ENCODE measurements at regions not wholly inside any gene's neighbourhood (a gene's known extent, or its start where the extent isn't known, plus 50 kb on each side); places are given as distances from the start of the nearest gene placed in this dataset.

DNA sequence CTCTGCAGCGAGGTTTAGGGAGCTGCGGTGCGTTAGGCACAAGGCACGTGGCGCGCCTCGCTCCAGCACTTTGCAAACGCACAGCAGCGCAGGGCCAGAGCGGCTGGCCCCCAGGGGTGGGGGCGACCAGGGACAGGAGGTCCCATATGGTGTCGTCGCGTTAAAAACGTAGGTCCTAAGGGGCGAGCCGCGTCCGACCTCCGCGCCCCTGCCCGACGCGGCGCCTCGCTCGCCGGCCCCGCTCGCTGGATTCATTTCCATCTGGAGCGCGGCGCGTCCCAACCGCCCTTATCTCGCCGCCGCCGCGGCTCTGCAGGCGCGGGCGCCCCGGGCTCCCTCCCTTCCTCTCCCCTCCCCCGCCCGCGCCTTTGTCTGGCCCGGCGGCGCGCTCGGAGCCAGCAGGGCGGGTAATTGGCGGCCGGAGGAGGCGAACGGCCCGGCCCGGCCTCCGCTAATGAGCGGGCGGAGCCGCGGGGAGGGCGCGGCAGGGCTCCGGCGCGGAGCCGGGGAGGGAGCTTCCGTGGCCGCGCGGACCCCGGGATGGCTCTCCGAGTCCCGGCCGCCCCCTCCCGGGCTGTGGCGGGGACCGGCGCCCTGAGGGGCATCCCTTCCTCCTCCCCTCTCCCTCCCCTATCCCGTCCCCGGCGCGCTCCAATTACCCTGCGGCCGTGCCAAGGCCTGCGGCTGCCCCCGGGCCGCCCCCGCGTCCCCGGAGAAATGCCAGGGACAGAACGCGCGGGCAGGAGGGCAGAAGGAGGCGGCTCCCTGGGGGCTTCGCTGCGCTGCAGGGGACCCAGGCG, 409.0 kb downstream of the BCOR start (continued):
- TF ChIP-seq ETV6 (IDR thresholded peaks at IDR 0.05; ENCODE audit: borderline replicate concordance in 1 of 2, low read depth in 2 of 2, low read length in 1 of 2) (no peak), ETV6 (CRISPR knock-in tag; IDR thresholded peaks at IDR 0.05; ENCODE audit: borderline replicate concordance) (peak; percentile 38; the same call in 1 of the 2 replicates), RFX7 (CRISPR knock-in tag; IDR thresholded peaks at IDR 0.05) (no peak), SMAD3 (CRISPR knock-in tag; conservative IDR thresholded peaks at IDR 0.05) (no peak), RNF2 (IDR thresholded peaks at IDR 0.05) (peak; percentile 64; the same call in 1 of the 2 replicates), SAFB2 (IDR thresholded peaks at IDR 0.05; ENCODE audit: borderline replicate concordance, low read depth, low read length, severe bottlenecking) (no peak), SRSF7 (optimal IDR thresholded peaks at IDR 0.05; ENCODE audit: low read depth, low read length) (no peak), MTA3 (IDR thresholded peaks at IDR 0.05; ENCODE audit: borderline replicate concordance) (peak; percentile 74; the same call in 1 of the 2 replicates), KLF6 (CRISPR knock-in tag; IDR thresholded peaks at IDR 0.05; ENCODE audit: borderline replicate concordance) (no peak), RBM14 (IDR thresholded peaks at IDR 0.05; ENCODE audit: borderline replicate concordance, insufficient read depth, low read depth, low read length) (no peak), CCNT2 (IDR thresholded peaks at IDR 0.05; ENCODE audit: borderline replicate concordance, extremely low read depth, insufficient read length, low read depth, low read length) (peak; percentile 89), SAFB (IDR thresholded peaks at IDR 0.05; ENCODE audit: borderline replicate concordance, low read depth, low read length) (no peak), JUNB (CRISPR knock-in tag; conservative IDR thresholded peaks at IDR 0.05) (no peak), ZFP36 (IDR thresholded peaks at IDR 0.05; ENCODE audit: low read depth, low read length, partially characterized antibody) (no peak), HNRNPK (IDR thresholded peaks at IDR 0.05; ENCODE audit: low read depth, low read length, poor library complexity, severe bottlenecking) (no peak), HOXB6 (CRISPR knock-in tag; IDR thresholded peaks at IDR 0.05; ENCODE audit: borderline replicate concordance) (no peak), ZNF282 (CRISPR knock-in tag; IDR thresholded peaks at IDR 0.05) (no peak)
- TF ChIP-seq, protein P1, sequence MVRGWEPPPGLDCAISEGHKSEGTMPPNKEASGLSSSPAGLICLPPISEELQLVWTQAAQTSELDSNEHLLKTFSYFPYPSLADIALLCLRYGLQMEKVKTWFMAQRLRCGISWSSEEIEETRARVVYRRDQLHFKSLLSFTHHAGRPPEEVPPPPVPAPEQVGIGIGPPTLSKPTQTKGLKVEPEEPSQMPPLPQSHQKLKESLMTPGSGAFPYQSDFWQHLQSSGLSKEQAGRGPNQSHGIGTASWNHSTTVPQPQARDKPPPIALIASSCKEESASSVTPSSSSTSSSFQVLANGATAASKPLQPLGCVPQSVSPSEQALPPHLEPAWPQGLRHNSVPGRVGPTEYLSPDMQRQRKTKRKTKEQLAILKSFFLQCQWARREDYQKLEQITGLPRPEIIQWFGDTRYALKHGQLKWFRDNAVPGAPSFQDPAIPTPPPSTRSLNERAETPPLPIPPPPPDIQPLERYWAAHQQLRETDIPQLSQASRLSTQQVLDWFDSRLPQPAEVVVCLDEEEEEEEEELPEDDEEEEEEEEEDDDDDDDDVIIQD (CRISPR knock-in tag; IDR thresholded peaks at IDR 0.05), result no peak
- TF ChIP-seq, protein P2, sequence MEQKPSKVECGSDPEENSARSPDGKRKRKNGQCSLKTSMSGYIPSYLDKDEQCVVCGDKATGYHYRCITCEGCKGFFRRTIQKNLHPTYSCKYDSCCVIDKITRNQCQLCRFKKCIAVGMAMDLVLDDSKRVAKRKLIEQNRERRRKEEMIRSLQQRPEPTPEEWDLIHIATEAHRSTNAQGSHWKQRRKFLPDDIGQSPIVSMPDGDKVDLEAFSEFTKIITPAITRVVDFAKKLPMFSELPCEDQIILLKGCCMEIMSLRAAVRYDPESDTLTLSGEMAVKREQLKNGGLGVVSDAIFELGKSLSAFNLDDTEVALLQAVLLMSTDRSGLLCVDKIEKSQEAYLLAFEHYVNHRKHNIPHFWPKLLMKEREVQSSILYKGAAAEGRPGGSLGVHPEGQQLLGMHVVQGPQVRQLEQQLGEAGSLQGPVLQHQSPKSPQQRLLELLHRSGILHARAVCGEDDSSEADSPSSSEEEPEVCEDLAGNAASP (IDR thresholded peaks at IDR 0.05), result no peak
- TF ChIP-seq, protein P3, sequence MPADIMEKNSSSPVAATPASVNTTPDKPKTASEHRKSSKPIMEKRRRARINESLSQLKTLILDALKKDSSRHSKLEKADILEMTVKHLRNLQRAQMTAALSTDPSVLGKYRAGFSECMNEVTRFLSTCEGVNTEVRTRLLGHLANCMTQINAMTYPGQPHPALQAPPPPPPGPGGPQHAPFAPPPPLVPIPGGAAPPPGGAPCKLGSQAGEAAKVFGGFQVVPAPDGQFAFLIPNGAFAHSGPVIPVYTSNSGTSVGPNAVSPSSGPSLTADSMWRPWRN (IDR thresholded peaks at IDR 0.05; ENCODE audit: low read depth), result no peak
- TF ChIP-seq, protein P4, sequence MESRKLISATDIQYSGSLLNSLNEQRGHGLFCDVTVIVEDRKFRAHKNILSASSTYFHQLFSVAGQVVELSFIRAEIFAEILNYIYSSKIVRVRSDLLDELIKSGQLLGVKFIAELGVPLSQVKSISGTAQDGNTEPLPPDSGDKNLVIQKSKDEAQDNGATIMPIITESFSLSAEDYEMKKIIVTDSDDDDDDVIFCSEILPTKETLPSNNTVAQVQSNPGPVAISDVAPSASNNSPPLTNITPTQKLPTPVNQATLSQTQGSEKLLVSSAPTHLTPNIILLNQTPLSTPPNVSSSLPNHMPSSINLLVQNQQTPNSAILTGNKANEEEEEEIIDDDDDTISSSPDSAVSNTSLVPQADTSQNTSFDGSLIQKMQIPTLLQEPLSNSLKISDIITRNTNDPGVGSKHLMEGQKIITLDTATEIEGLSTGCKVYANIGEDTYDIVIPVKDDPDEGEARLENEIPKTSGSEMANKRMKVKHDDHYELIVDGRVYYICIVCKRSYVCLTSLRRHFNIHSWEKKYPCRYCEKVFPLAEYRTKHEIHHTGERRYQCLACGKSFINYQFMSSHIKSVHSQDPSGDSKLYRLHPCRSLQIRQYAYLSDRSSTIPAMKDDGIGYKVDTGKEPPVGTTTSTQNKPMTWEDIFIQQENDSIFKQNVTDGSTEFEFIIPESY (CRISPR knock-in tag; IDR thresholded peaks at IDR 0.05), result peak; percentile 59
